MM.1S (cell line): ENCODE measurements at regions not wholly inside any gene's neighbourhood (a gene's known extent, or its start where the extent isn't known, plus 50 kb on each side); places are given as distances from the start of the nearest gene placed in this dataset.

Source experiments
- DNase-seq: peaks from one replicate; pipeline ENCODE4 v3.0.0-alpha.2; 2015
- H2AFZ ChIP-seq: fragments of 300-600 bp; sonication (generic); 2 replicates; pipeline ENCODE4 v1.6.0; 2016; ENCODE audit warnings: antibody characterized with exemption, low read length
- H3F3A ChIP-seq: fragments of 300-600 bp; sonication (generic); 2 replicates; pipeline ENCODE4 v1.6.1; 2016; ENCODE audit warnings: mild to moderate bottlenecking, antibody characterized with exemption, low read length, moderate library complexity, mixed read lengths; ENCODE audit not compliant: insufficient read depth
- H3K27ac ChIP-seq: fragments of 300-600 bp; sonication (generic); 2 replicates; pipeline ENCODE4 v1.5.1; 2016; ENCODE audit warnings: mild to moderate bottlenecking, low read length
- H3K27me3 ChIP-seq: fragments of 300-600 bp; sonication (generic); replicated peaks from 2 replicates; pipeline ENCODE4 v1.6.0; 2016; ENCODE audit warnings: low read length; ENCODE audit not compliant: insufficient read depth
- H3K36me3 ChIP-seq: fragments of 300-600 bp; sonication (generic); replicated peaks from 2 replicates; pipeline ENCODE4 v1.6.1; 2016; ENCODE audit warnings: mild to moderate bottlenecking, low read length, mixed read lengths; ENCODE audit not compliant: insufficient read depth
- H3K4me1 ChIP-seq: fragments of 300-600 bp; sonication (generic); 2 replicates; pipeline ENCODE4 v1.6.1; 2016; ENCODE audit warnings: low read length, mixed read lengths
- H3K4me2 ChIP-seq: fragments of 300-600 bp; sonication (generic); 2 replicates; pipeline ENCODE4 v1.6.0; 2016; ENCODE audit warnings: low read depth, low read length
- H3K4me3 ChIP-seq: fragments of 300-600 bp; sonication (generic); 2 replicates; pipeline ENCODE4 v1.5.1; 2016; ENCODE audit warnings: low read length, mixed read lengths
- H3K79me2 ChIP-seq: fragments of 300-600 bp; sonication (generic); 2 replicates; pipeline ENCODE4 v1.6.1; 2016; ENCODE audit warnings: mixed run types, low read length, mixed read lengths
- H3K9ac ChIP-seq: fragments of 300-600 bp; sonication (generic); 2 replicates; pipeline ENCODE4 v1.6.1; 2016; ENCODE audit warnings: low read length, mixed read lengths
- H3K9me2 ChIP-seq: fragments of 300-600 bp; sonication (generic); replicated peaks from 2 replicates; pipeline ENCODE4 v1.6.1; 2016; ENCODE audit warnings: mild to moderate bottlenecking, low read length, mixed read lengths; ENCODE audit not compliant: insufficient read depth
- H3K9me3 ChIP-seq: fragments of 300-600 bp; sonication (generic); replicated peaks from 2 replicates; pipeline ENCODE4 v1.6.1; 2016; ENCODE audit warnings: mild to moderate bottlenecking, low read length, mixed read lengths; ENCODE audit not compliant: insufficient read depth
- H4K20me1 ChIP-seq: fragments of 300-600 bp; sonication (generic); 2 replicates; pipeline ENCODE4 v1.6.1; 2016; ENCODE audit warnings: mild to moderate bottlenecking, low read length, moderate library complexity, mixed read lengths; ENCODE audit not compliant: insufficient read depth
- CTCF ChIP-seq: fragments of 300-600 bp; sonication (generic); IDR thresholded peaks from 2 replicates; pipeline ENCODE4 v1.5.1; 2016; ENCODE audit warnings: antibody characterized with exemption, low read length, mixed read lengths
- EZH2 ChIP-seq: fragments of 300-600 bp; sonication (generic); optimal IDR thresholded peaks from 2 replicates; pipeline ENCODE3; 2017; ENCODE audit warnings: low read depth, mild to moderate bottlenecking, antibody characterized with exemption, low read length, mixed read lengths
- EZH2phosphoT487 ChIP-seq: fragments of 300-600 bp; sonication (generic); IDR thresholded peaks from 2 replicates; pipeline ENCODE4 v1.6.1; 2018; ENCODE audit warnings: antibody characterized with exemption, low read length

DNA sequence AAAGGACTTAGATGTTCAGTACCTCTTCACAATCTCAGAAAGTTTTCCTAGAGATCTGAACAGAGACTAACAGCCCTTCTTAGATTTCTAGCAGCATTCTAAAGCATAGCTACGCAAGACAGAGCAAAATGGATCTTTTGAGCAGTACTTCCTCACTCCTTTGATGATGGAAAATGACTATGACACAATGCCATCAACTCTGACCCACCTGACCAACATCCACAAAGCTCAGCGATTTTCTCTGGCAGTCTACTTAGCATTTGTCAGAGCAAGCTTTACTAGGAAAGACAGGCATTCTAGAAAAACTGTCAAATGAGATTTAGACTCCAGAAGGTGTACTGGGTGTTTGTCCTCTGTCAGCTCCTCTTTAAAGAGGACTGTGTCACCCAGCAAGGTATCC, 180.9 kb upstream of the ACVR2A start:
- DNase-seq: no peak
- H2AFZ ChIP-seq: peak overlapping the region; percentile 58
- no peaks in the 10 kb centered on the region for H3K9me3 ChIP-seq
- 0 out of 2 replicates have a peak, but pooled peaks cover 4% of the 10 kb centered on the region for H3F3A ChIP-seq
- H3K9me2 ChIP-seq: no peaks in the 10 kb centered on the region
- H3K27me3 ChIP-seq: no peaks in the 10 kb centered on the region
- peak overlapping the region; percentile 50 for H3K4me2 ChIP-seq
- H3K79me2 ChIP-seq: no peaks in the 10 kb centered on the region
- no peak overlapping the region for H3K9ac ChIP-seq
- H3K4me1 ChIP-seq: peaks cover 14% of the 10 kb centered on the region; the same call in 1 of the 2 replicates
- no peaks in the 10 kb centered on the region for H4K20me1 ChIP-seq
- H3K36me3 ChIP-seq: no peaks in the 10 kb centered on the region
- peak overlapping the region; percentile 11; the same call in 1 of the 2 replicates for H3K27ac ChIP-seq
- TF ChIP-seq CTCF: no peak
- TF ChIP-seq EZH2phosphoT487: no peak
- no peak for TF ChIP-seq EZH2
- H3K4me3 ChIP-seq: peak overlapping the region; percentile 13

GRCh38 chr2:147663153-147663961, 181.5 kb upstream of the ACVR2A start:
- Histone ChIP-seq H3K27ac (peak overlapping the region; percentile 11; the same call in 1 of the 2 replicates), H3K27me3 (no peaks in the 10 kb centered on the region), H3K4me2 (peak overlapping the region; percentile 50), H3K36me3 (no peaks in the 10 kb centered on the region), H2AFZ (peak overlapping the region; percentile 58), H3K9me2 (no peaks in the 10 kb centered on the region), H3K9ac (no peak overlapping the region), H3K79me2 (no peaks in the 10 kb centered on the region), H3K4me1 (peaks cover 14% of the 10 kb centered on the region; the same call in 1 of the 2 replicates), H4K20me1 (no peaks in the 10 kb centered on the region), H3K4me3 (peak overlapping the region; percentile 13), H3F3A (0 out of 2 replicates have a peak, but pooled peaks cover 4% of the 10 kb centered on the region), H3K9me3 (no peaks in the 10 kb centered on the region)
- TF ChIP-seq EZH2phosphoT487 (no peak), CTCF (no peak), EZH2 (no peak)
- DNase-seq: peak; percentile 71

DNA sequence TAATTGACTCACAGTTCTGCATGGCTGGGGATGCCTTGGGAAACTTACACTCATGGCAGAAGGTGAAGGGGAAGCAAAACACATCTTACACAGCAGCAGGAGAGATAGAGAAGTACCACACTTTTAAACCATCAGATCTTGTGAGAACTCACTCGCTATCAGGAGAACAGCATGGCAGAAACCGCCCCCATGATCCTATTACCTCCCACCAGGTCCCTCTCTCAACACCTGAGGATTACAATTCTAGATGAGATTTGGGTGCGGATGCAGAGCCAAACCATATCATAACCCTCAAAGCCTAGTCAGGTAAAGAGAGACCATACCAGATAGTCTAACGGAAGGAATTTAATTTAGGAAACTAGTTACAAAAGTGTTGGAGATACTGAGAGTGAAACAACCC, 182.6 kb upstream of the ACVR2A start:
- DNase-seq: no peak
- Histone ChIP-seq H3K9me2 (no peaks in the 10 kb centered on the region), H2AFZ (no peak overlapping the region), H3K4me2 (no peak overlapping the region), H3K9ac (no peak overlapping the region), H3K4me1 (peaks cover 14% of the 10 kb centered on the region; the same call in 1 of the 2 replicates), H3K27ac (no peak overlapping the region), H4K20me1 (no peaks in the 10 kb centered on the region), H3K9me3 (no peaks in the 10 kb centered on the region), H3K4me3 (no peak overlapping the region), H3K27me3 (no peaks in the 10 kb centered on the region), H3F3A (0 out of 2 replicates have a peak, but pooled peaks cover 4% of the 10 kb centered on the region), H3K79me2 (no peaks in the 10 kb centered on the region), H3K36me3 (no peaks in the 10 kb centered on the region)
- TF ChIP-seq CTCF (no peak), EZH2phosphoT487 (no peak), EZH2 (no peak)
